GM23248 (cell line): ENCODE measurements at regions not wholly inside any gene's neighbourhood (a gene's known extent, or its start where the extent isn't known, plus 50 kb on each side); places are given as distances from the start of the nearest gene placed in this dataset.

Experiments used
- DNase-seq: peaks from one replicate; pipeline ENCODE4 v3.0.0-alpha.2; 2015
- H2AFZ ChIP-seq: fragments of 200-600 bp; sonication (generic); 2 replicates; pipeline ENCODE4 v1.6.1; 2016; ENCODE audit warnings: antibody characterized with exemption
- H3F3A ChIP-seq: fragments of 200-600 bp; sonication (generic); 2 replicates; pipeline ENCODE4 v1.6.1; 2016; ENCODE audit warnings: mild to moderate bottlenecking, antibody characterized with exemption, mixed run types; ENCODE audit not compliant: insufficient read depth
- H3K27ac ChIP-seq: fragments of 200-600 bp; sonication (generic); 2 replicates; pipeline ENCODE4 v1.5.1; 2016; ENCODE audit warnings: mild to moderate bottlenecking
- H3K27me3 ChIP-seq: fragments of 200-600 bp; sonication (generic); replicated peaks from 2 replicates; pipeline ENCODE4 v1.6.1; 2016; ENCODE audit warnings: mild to moderate bottlenecking; ENCODE audit not compliant: insufficient read depth
- H3K36me3 ChIP-seq: fragments of 200-600 bp; sonication (generic); 2 replicates; pipeline ENCODE4 v1.6.1; 2016; ENCODE audit warnings: low read depth, mild to moderate bottlenecking
- H3K4me1 ChIP-seq: fragments of 200-600 bp; sonication (generic); 2 replicates; pipeline ENCODE4 v1.6.1; 2016; ENCODE audit warnings: mild to moderate bottlenecking; ENCODE audit not compliant: insufficient read depth
- H3K4me2 ChIP-seq: fragments of 200-600 bp; sonication (generic); one replicate; pipeline ENCODE4 v1.6.1; 2016; ENCODE audit warnings: mild to moderate bottlenecking; ENCODE audit not compliant: unreplicated experiment
- H3K4me3 ChIP-seq: fragments of 200-600 bp; sonication (generic); 2 replicates; pipeline ENCODE4 v1.5.1; 2016; ENCODE audit warnings: mild to moderate bottlenecking
- H3K79me2 ChIP-seq: fragments of 200-600 bp; sonication (generic); 2 replicates; pipeline ENCODE4 v1.6.1; 2016; ENCODE audit warnings: mild to moderate bottlenecking; ENCODE audit not compliant: insufficient read depth
- H3K9ac ChIP-seq: fragments of 200-600 bp; sonication (generic); 2 replicates; pipeline ENCODE4 v1.6.1; 2016; ENCODE audit warnings: mild to moderate bottlenecking
- H3K9me2 ChIP-seq: fragments of 200-600 bp; sonication (generic); 2 replicates; pipeline ENCODE4 v1.6.1; 2016; ENCODE audit warnings: mixed run types, mild to moderate bottlenecking, moderate library complexity; ENCODE audit not compliant: insufficient read depth
- H3K9me3 ChIP-seq: fragments of 200-600 bp; sonication (generic); one replicate; pipeline ENCODE4 v1.6.1; 2017; ENCODE audit warnings: low read depth
- H4K20me1 ChIP-seq: fragments of 200-600 bp; sonication (generic); 2 replicates; pipeline ENCODE4 v1.6.0; 2016; ENCODE audit not compliant: insufficient read depth
- EZH2 ChIP-seq: fragments of 200-600 bp; sonication (generic); IDR thresholded peaks from 2 replicates; pipeline ENCODE4 v1.6.1; 2018; ENCODE audit warnings: antibody characterized with exemption, mild to moderate bottlenecking; ENCODE audit not compliant: insufficient read depth, poor library complexity, severe bottlenecking
- EZH2phosphoT487 ChIP-seq: fragments of 200-600 bp; sonication (generic); IDR thresholded peaks from 2 replicates; pipeline ENCODE4 v1.6.1; 2018; ENCODE audit warnings: antibody characterized with exemption, moderate library complexity, mild to moderate bottlenecking, low read depth; ENCODE audit not compliant: insufficient read depth
- WGBS, 2 experiments: methylation state at CpG; one replicate each; pipeline ENCODE4 v1.1.6; 2015 to 2017; ENCODE audit warnings: low lambda C conversion rate in 2 of 2, low coverage in 1 of 2; ENCODE audit errors: missing lambda C conversion rate in 2 of 2; 5-methylcytosine and 5-hydroxymethylcytosine counted together
- in situ Hi-C: fragments of 300-500 bp; cut with MboI; formaldehyde crosslinking; loops from 2 replicates; pipeline ENCODE4 v1.15.0; 2020

DNA sequence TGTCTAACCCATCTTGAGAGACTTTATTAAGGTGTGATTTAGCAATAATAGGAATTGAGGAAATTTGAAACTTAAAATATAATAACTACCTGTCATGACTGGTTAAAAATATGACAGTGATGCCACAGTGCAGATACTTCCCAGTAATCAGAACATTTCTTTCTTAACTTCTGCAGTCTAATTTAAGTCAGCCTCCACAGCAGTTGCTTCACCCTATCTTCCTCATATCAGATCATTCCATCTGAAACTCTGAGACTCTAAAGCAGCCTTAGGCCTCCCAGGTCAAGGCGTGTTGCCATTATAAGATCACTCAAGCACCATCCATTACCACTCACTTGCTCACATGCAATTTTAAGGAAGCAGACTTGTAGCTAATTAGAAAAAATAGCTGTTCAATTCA lies 302.2 kb downstream of the AASDHPPT start:
- H3K79me2 ChIP-seq = no peaks in the 10 kb centered on the region
- no peak overlapping the region for H3K4me2 ChIP-seq
- in situ Hi-C loops = no loop called here
- H3F3A ChIP-seq = no peaks in the 10 kb centered on the region
- 33 to 77% methylated on average over 1 of the region's 1 CpG for WGBS, 2 experiments
- H3K4me3 ChIP-seq = no peak overlapping the region
- peaks cover 5% of the 10 kb centered on the region; the same call in 1 of the 2 replicates for H3K4me1 ChIP-seq
- H2AFZ ChIP-seq = no peak overlapping the region
- H3K9me2 ChIP-seq = no peaks in the 10 kb centered on the region
- H4K20me1 ChIP-seq = no peaks in the 10 kb centered on the region
- no peaks in the 10 kb centered on the region for H3K9me3 ChIP-seq
- TF ChIP-seq EZH2phosphoT487 (no peak), EZH2 (no peak)
- DNase-seq = no peak
- H3K36me3 ChIP-seq = no peaks in the 10 kb centered on the region
- H3K27me3 ChIP-seq = no peaks in the 10 kb centered on the region
- H3K27ac ChIP-seq = no peak overlapping the region
- no peak overlapping the region for H3K9ac ChIP-seq

DNA sequence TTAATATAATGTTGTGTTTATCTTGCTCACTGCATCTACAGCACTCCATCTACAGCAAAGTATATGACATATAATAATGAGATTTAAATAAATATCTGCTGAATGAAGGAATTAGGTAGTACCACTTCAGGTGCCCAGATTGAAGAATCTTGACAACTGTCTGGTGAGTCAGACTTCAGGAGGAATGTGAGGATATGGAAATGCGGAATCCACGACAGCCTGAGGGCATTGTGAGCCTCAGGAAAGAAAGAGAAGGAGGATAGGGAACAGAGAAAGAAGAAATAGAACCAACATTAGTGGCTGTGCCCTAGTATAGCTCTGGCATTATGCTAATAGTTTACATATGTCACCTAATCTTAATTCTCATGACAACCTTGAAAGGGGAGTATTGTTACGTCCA lies 304.4 kb downstream of the AASDHPPT start:
- Histone ChIP-seq H3K27me3 (no peaks in the 10 kb centered on the region), H3K9me3 (no peaks in the 10 kb centered on the region), H3K4me3 (no peak overlapping the region), H3K27ac (no peak overlapping the region), H3K36me3 (no peaks in the 10 kb centered on the region), H3K4me2 (no peak overlapping the region), H2AFZ (no peak overlapping the region), H3K4me1 (peaks cover 7% of the 10 kb centered on the region; the same call in 1 of the 2 replicates), H3K9ac (no peak overlapping the region), H4K20me1 (no peaks in the 10 kb centered on the region), H3K79me2 (no peaks in the 10 kb centered on the region), H3F3A (no peaks in the 10 kb centered on the region), H3K9me2 (no peaks in the 10 kb centered on the region)
- DNase-seq = no peak
- no peak for TF ChIP-seq EZH2phosphoT487
- 88 to 90% methylated on average over 3 of the region's 3 CpGs for WGBS, 2 experiments
- in situ Hi-C loops = no loop called here

DNA sequence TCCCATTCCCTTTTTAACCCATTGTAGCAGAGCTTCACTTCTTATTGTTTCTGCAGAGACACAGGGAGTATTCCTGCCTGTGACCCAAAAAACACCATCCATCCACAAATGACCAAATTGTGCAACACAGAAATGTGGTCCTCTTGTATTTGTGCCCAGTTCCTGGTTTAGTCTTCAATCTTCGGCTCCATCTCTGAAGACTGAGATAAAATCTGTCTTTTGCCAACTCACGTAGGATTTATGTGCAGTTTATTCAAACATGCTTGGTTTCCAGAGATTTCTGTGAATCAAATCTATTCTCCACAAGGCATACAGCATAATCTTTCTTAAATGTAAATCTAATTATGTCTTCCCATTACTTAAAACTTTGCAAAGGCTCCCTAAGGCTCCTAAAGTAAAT lies 307.0 kb downstream of the AASDHPPT start:
- no peaks in the 10 kb centered on the region for H3K27me3 ChIP-seq
- WGBS, 2 experiments = 58 to 61% methylated on average over 2 of the region's 2 CpGs
- H3K79me2 ChIP-seq = no peaks in the 10 kb centered on the region
- no peak for DNase-seq
- H3K9me3 ChIP-seq = no peaks in the 10 kb centered on the region
- no peaks in the 10 kb centered on the region for H3K36me3 ChIP-seq
- no peak overlapping the region for H3K4me2 ChIP-seq
- no peaks in the 10 kb centered on the region for H3K9me2 ChIP-seq
- peaks cover 7% of the 10 kb centered on the region; the same call in 1 of the 2 replicates for H3F3A ChIP-seq
- H4K20me1 ChIP-seq = no peaks in the 10 kb centered on the region
- in situ Hi-C loops = no loop called here
- no peak overlapping the region for H3K27ac ChIP-seq
- TF ChIP-seq EZH2phosphoT487 (no peak), EZH2 (no peak)
- peak overlapping the region; percentile 35 for H2AFZ ChIP-seq
- peaks cover 13% of the 10 kb centered on the region for H3K4me1 ChIP-seq
- H3K4me3 ChIP-seq = no peak overlapping the region
- no peak overlapping the region for H3K9ac ChIP-seq

DNA sequence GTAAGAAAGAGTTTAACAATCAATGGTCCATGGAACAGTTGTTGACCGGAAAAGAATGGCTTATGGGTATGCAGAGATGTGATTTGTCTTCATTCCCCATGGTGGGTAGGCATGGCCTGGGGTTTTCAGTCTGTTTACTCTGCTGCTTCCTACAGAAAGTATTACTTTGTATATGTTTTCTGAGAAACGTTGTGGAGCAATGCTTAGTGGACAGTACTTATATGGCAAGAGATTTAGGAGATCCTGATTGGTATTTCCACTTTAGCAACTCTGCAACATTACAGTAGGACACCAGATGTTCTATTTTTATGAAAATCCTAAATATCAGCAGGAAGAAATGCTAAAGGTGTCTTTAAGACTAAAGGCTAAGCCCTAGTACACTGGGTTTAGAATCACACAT lies 309.1 kb downstream of the AASDHPPT start:
- H3K9me3 ChIP-seq = no peaks in the 10 kb centered on the region
- TF ChIP-seq EZH2 = no peak
- no peak for TF ChIP-seq EZH2phosphoT487
- WGBS, 2 experiments = 71 to 79% methylated on average over 2 of the region's 2 CpGs

DNA sequence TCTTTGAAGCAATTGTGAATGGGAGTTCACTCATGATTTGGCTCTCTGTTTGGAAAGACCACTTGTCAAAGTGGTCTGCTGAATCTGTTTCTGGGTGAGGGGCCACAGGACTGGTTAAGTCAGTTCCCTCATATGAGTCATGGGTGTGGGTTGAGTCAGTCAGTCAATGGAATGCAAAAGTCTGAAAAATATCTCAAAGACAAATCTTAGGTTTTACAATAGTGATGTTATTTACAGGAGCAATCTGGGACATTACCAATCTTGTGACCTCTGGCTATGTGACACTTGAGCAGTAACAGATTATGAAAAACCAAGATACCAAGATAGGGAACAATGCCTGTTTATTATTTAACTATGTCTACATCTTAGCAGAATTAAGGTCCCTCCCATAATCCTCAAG lies 311.6 kb downstream of the AASDHPPT start:
- Histone ChIP-seq H3K9me2 (no peaks in the 10 kb centered on the region), H3K36me3 (no peaks in the 10 kb centered on the region), H3K9me3 (no peaks in the 10 kb centered on the region), H3K9ac (no peak overlapping the region), H3K4me3 (no peak overlapping the region), H3K4me1 (peaks cover 46% of the 10 kb centered on the region), H2AFZ (0 out of 2 replicates have a peak overlapping the region, but pooled peaks have one; percentile 2), H4K20me1 (no peaks in the 10 kb centered on the region), H3F3A (peaks cover 28% of the 10 kb centered on the region; the same call in 1 of the 2 replicates), H3K27ac (no peak overlapping the region), H3K27me3 (no peaks in the 10 kb centered on the region), H3K4me2 (peak overlapping the region; percentile 29), H3K79me2 (no peaks in the 10 kb centered on the region)
- no peak for TF ChIP-seq EZH2
- no peak for TF ChIP-seq EZH2phosphoT487
- in situ Hi-C loops = no loop called here
- peak; percentile 57 for DNase-seq

More for the DNA sequence above, 309.1 kb downstream of the AASDHPPT start:
- peaks cover 18% of the 10 kb centered on the region; the same call in 1 of the 2 replicates for H3F3A ChIP-seq
- no peaks in the 10 kb centered on the region for H3K27me3 ChIP-seq
- H3K4me3 ChIP-seq = no peak overlapping the region
- in situ Hi-C loops = no loop called here
- H3K4me2 ChIP-seq = no peak overlapping the region
- no peak overlapping the region for H3K9ac ChIP-seq
- H3K79me2 ChIP-seq = no peaks in the 10 kb centered on the region
- no peaks in the 10 kb centered on the region for H3K36me3 ChIP-seq
- peaks cover 34% of the 10 kb centered on the region for H3K4me1 ChIP-seq
- H2AFZ ChIP-seq = no peak overlapping the region
- H4K20me1 ChIP-seq = no peaks in the 10 kb centered on the region
- no peak for DNase-seq
- no peaks in the 10 kb centered on the region for H3K9me2 ChIP-seq
- H3K27ac ChIP-seq = no peak overlapping the region
